Myocyte (in vitro differentiated cells): ENCODE measurements at regions not wholly inside any gene's neighbourhood (a gene's known extent, or its start where the extent isn't known, plus 50 kb on each side); places are given as distances from the start of the nearest gene placed in this dataset.
"Not testable (repeated sequence)": the region's sequence is repeated elsewhere in the genome, so short reads cannot be mapped to it uniquely, and the experiment has no call there.

ENCODE experiments used
- DNase-seq: peaks from one replicate; pipeline ENCODE4 v3.0.0-alpha.2; 2012; ENCODE audit warnings: low read depth

- DNase-seq = no peak
Measured at GRCh38 chr1:82405333-82405732, 604.6 kb downstream of the ADGRL2 start.

GRCh38 chr1:82401116-82401515, 600.4 kb downstream of the ADGRL2 start:
- no peak for DNase-seq

- no peak for DNase-seq
Measured at GRCh38 chr1:82400521-82400920, 599.8 kb downstream of the ADGRL2 start.

GRCh38 chr1:82399093-82399492, 598.4 kb downstream of the ADGRL2 start:
- DNase-seq = no peak

- no peak for DNase-seq
Measured at GRCh38 chr1:82398357-82398756, 597.6 kb downstream of the ADGRL2 start.

GRCh38 chr1:82395440-82395839, 594.7 kb downstream of the ADGRL2 start:
- DNase-seq = no peak

- no peak for DNase-seq
Measured at GRCh38 chr1:82392946-82393345, 592.2 kb downstream of the ADGRL2 start.

GRCh38 chr1:82392513-82392912, 591.8 kb downstream of the ADGRL2 start:
- no peak for DNase-seq

GRCh38 chr1:82391712-82392111, 591.0 kb downstream of the ADGRL2 start:
- no peak for DNase-seq

GRCh38 chr1:82390627-82391026, 589.9 kb downstream of the ADGRL2 start:
- DNase-seq = no peak

GRCh38 chr1:82388679-82389078, 587.9 kb downstream of the ADGRL2 start:
- DNase-seq = peak; percentile 12

- DNase-seq = no peak
Measured at GRCh38 chr1:82387012-82387366, 586.3 kb downstream of the ADGRL2 start.

GRCh38 chr1:82386365-82387011, 585.8 kb downstream of the ADGRL2 start:
- no peak for DNase-seq

- DNase-seq = no peak
Measured at GRCh38 chr1:82384776-82385175, 584.0 kb downstream of the ADGRL2 start.

- no peak for DNase-seq
Measured at GRCh38 chr1:82377201-82377884, 576.6 kb downstream of the ADGRL2 start.

- no peak for DNase-seq
Measured at GRCh38 chr1:82373710-82374109, 573.0 kb downstream of the ADGRL2 start.

GRCh38 chr1:82371844-82372498, 571.2 kb downstream of the ADGRL2 start:
- no peak for DNase-seq

- no peak for DNase-seq
Measured at GRCh38 chr1:82367456-82367855, 566.7 kb downstream of the ADGRL2 start.

GRCh38 chr1:82366689-82367088, 566.0 kb downstream of the ADGRL2 start:
- DNase-seq = no peak

- not testable (repeated sequence) for DNase-seq
Measured at GRCh38 chr1:82359541-82359940, 558.8 kb downstream of the ADGRL2 start.

- not testable (repeated sequence) for DNase-seq
Measured at GRCh38 chr1:82358706-82359105, 558.0 kb downstream of the ADGRL2 start.

GRCh38 chr1:82354546-82354945, 553.8 kb downstream of the ADGRL2 start:
- not testable (repeated sequence) for DNase-seq

- no peak for DNase-seq
Measured at GRCh38 chr1:82348487-82348886, 547.8 kb downstream of the ADGRL2 start.
